ENCODE measurements at regions not wholly inside any gene's neighbourhood (a gene's known extent, or its start where the extent isn't known, plus 50 kb on each side); places are given as distances from the start of the nearest gene placed in this dataset.

- TF ChIP-seq GATA2 (IDR thresholded peaks at IDR 0.05; ENCODE audit: low read depth, low read length), result no peak
- no peak for TF ChIP-seq GATA3 (IDR thresholded peaks at IDR 0.05; ENCODE audit: low read depth, low read length)
Measured at GRCh38 chr10:53253221-53253620, 480.6 kb upstream of the MBL2 start.
